ENCODE measurements at regions not wholly inside any gene's neighbourhood (a gene's known extent, or its start where the extent isn't known, plus 50 kb on each side); places are given as distances from the start of the nearest gene placed in this dataset.

DNA sequence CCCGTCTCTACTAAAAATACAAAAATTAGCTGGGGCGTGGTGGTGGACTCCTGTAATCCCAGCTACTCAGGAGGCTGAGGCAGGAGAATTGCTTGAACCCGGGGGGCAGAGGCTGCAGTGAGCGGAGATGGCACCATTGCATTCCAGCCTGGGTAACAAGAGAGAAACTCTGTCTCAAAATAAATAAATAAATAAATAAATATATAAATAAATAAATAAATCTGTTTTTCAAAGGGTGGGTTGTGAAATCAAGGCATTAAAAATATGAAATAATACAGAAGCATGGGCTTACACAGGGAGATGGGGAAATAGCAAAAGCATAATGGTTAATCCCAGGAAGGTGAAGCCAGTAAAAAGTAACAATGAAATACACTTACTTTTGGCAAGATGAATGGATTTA, 93.9 kb downstream of the LYZL2 start:
- ATAC-seq: no peak
- POLR2A ChIA-PET: no interaction called here

DNA sequence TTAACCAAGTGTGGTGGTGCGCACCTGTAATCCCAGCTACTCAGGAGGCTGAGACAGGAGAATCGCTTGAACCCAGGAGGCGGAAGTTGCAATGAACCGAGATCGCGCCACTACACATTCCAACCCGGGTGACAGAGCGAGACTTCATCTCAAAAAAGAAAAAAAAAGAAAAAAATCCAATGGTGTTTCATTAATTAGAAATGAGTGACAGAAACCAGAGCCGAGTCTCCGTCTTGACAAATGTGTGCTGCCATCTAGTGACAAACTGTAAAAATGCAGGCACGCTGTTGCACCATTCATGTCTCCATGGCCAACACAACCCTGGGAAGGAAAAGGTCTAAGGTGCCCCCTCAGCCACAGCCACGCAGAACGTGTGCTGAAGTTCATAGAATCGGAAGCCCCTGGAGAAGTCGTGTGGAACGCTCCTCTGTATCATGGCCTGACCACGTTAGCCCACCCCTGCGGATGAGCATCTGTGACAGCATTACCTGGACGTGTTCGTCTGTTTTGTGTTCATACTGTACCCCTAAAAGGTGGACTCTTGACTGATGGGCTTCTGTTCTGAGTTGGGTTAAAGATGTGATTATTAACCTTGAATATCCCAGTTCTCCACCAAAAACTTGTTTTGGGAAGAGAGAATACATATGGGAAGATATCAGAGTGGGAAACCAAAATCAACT, 94.9 kb downstream of the LYZL2 start:
- ATAC-seq (peak; percentile 90), DNase-seq (ENCODE audit: low read depth, low spot score) (peak; percentile 64)
- Histone ChIP-seq H2AFZ (ENCODE audit: low read depth, low read length, poor library complexity, severe bottlenecking) (peak overlapping the region; percentile 96), H3K27me3 (ENCODE audit: insufficient read depth, low read length) (no peaks in the 10 kb centered on the region), H3K9me2 (ENCODE audit: insufficient read depth) (no peaks in the 10 kb centered on the region), H3K36me3 (ENCODE audit: control insufficient read depth in 1 of 2, insufficient read depth in 2 of 2, low read length in 2 of 2) (no peaks in the 10 kb centered on the region), H3K4me3 (replicated peaks in 1 of 2; ENCODE audit: low read depth in 1 of 2, low read length in 2 of 2) (no peak overlapping the region), H3K9me3 (ENCODE audit: control insufficient read depth in 1 of 2, insufficient read depth in 1 of 2, low read depth in 1 of 2, low read length in 2 of 2) (no peaks in the 10 kb centered on the region), H4K20me1 (ENCODE audit: insufficient read depth) (no peaks in the 10 kb centered on the region), H3K9ac (ENCODE audit: low read length) (no peak overlapping the region), H3K79me2 (ENCODE audit: insufficient read depth, low read length) (no peaks in the 10 kb centered on the region), H3K4me1 (ENCODE audit: control insufficient read depth in 1 of 2, insufficient read depth in 2 of 2, low read length in 2 of 2) (peaks cover 0 to 14% of the 10 kb centered on the region in 2 experiments; a peak in 2 of 4 replicates), H3K27ac (ENCODE audit: low read depth, low read length) (no peak overlapping the region), H3K4me2 (ENCODE audit: low read length) (peak overlapping the region; percentile 26; the same call in 1 of the 2 replicates)
- intact Hi-C loops (cut with micrococcal nuclease): loop anchor here (1.0 to 5.0 kb wide), 3 partner anchors 120 to 174 kb away; no protein-coding TSS in a partner anchor
- POLR2A ChIA-PET: interaction anchor here (1.3 kb wide), 1 partner anchor 101 kb away, joined by 3 read pairs; the partner anchor contains the start of gene MAP3K8
- RAD21 ChIA-PET (ENCODE audit: low non-redundant PET in 1 of 2, low total read pairs in 2 of 2, uncharacterized antibody in 2 of 2, unreplicated experiment in 2 of 2): no interaction called here
- TF ChIP-seq RAD21 (IDR thresholded peaks at IDR 0.05; ENCODE audit: low read depth) (peak; percentile 91), FOSL1 (IDR thresholded peaks at IDR 0.05; ENCODE audit: low read depth) (no peak), ELF1 (IDR thresholded peaks at IDR 0.05; ENCODE audit: borderline replicate concordance, low read depth) (no peak), JUND (IDR thresholded peaks at IDR 0.05) (no peak), EZH2 (IDR thresholded peaks at IDR 0.05) (no peak), EZH2phosphoT487 (IDR thresholded peaks at IDR 0.05; ENCODE audit: borderline replicate concordance) (no peak), CEBPB (IDR thresholded peaks at IDR 0.05; ENCODE audit: low read depth) (0 out of 2 replicates have a peak, but pooled peaks have one; percentile 37), POLR2A (IDR thresholded peaks at IDR 0.05; ENCODE audit: borderline replicate concordance, extremely low read depth, insufficient read depth, insufficient read length) (no peak)
- TF ChIP-seq, protein P1, sequence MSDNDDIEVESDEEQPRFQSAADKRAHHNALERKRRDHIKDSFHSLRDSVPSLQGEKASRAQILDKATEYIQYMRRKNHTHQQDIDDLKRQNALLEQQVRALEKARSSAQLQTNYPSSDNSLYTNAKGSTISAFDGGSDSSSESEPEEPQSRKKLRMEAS (IDR thresholded peaks at IDR 0.05): no peak
- TF ChIP-seq, protein P2, sequence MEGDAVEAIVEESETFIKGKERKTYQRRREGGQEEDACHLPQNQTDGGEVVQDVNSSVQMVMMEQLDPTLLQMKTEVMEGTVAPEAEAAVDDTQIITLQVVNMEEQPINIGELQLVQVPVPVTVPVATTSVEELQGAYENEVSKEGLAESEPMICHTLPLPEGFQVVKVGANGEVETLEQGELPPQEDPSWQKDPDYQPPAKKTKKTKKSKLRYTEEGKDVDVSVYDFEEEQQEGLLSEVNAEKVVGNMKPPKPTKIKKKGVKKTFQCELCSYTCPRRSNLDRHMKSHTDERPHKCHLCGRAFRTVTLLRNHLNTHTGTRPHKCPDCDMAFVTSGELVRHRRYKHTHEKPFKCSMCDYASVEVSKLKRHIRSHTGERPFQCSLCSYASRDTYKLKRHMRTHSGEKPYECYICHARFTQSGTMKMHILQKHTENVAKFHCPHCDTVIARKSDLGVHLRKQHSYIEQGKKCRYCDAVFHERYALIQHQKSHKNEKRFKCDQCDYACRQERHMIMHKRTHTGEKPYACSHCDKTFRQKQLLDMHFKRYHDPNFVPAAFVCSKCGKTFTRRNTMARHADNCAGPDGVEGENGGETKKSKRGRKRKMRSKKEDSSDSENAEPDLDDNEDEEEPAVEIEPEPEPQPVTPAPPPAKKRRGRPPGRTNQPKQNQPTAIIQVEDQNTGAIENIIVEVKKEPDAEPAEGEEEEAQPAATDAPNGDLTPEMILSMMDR (IDR thresholded peaks at IDR 0.05 in 2 of 3, conservative IDR thresholded peaks at IDR 0.05 in 1 of 3; ENCODE audit: borderline replicate concordance in 1 of 3, insufficient read depth in 1 of 3, low read depth in 2 of 3, low read length in 2 of 3): peak; percentile 73 to 85 (median 75)
- CTCF ChIA-PET: interaction anchor here (0.6 kb wide), 1 partner anchor 142 kb away, joined by 3 read pairs; no protein-coding TSS in a partner anchor
- no TSS peak for BruUV-seq (replicated peaks)

More for the DNA sequence above, 93.9 kb downstream of the LYZL2 start:
- Histone ChIP-seq H3K9me2 (ENCODE audit: insufficient read depth) (no peaks in the 10 kb centered on the region), H3K4me1 (ENCODE audit: control insufficient read depth in 1 of 2, insufficient read depth in 2 of 2, low read length in 2 of 2) (peaks cover 0 to 14% of the 10 kb centered on the region in 2 experiments; a peak in 2 of 4 replicates), H3K27me3 (ENCODE audit: insufficient read depth, low read length) (no peaks in the 10 kb centered on the region), H3K36me3 (ENCODE audit: control insufficient read depth in 1 of 2, insufficient read depth in 2 of 2, low read length in 2 of 2) (no peaks in the 10 kb centered on the region), H3K79me2 (ENCODE audit: insufficient read depth, low read length) (no peaks in the 10 kb centered on the region), H3K27ac (ENCODE audit: low read depth, low read length) (no peak overlapping the region), H4K20me1 (ENCODE audit: insufficient read depth) (no peaks in the 10 kb centered on the region), H2AFZ (ENCODE audit: low read depth, low read length, poor library complexity, severe bottlenecking) (no peak overlapping the region), H3K4me2 (ENCODE audit: low read length) (no peak overlapping the region), H3K9me3 (ENCODE audit: control insufficient read depth in 1 of 2, insufficient read depth in 1 of 2, low read depth in 1 of 2, low read length in 2 of 2) (no peaks in the 10 kb centered on the region), H3K4me3 (replicated peaks in 1 of 2; ENCODE audit: low read depth in 1 of 2, low read length in 2 of 2) (no peak overlapping the region), H3K9ac (ENCODE audit: low read length) (no peak overlapping the region)
- intact Hi-C loops (cut with micrococcal nuclease): no loop called here
- no peak for DNase-seq (ENCODE audit: low read depth, low spot score)
- ChIA-PET RAD21 (ENCODE audit: low non-redundant PET in 1 of 2, low total read pairs in 2 of 2, uncharacterized antibody in 2 of 2, unreplicated experiment in 2 of 2) (no interaction called here), CTCF (interaction anchor here (0.6 to 1.9 kb wide), 4 partner anchors 10 to 143 kb away, joined by 3 to 5 read pairs (median 4); no protein-coding TSS in a partner anchor)
- TF ChIP-seq, protein P3, sequence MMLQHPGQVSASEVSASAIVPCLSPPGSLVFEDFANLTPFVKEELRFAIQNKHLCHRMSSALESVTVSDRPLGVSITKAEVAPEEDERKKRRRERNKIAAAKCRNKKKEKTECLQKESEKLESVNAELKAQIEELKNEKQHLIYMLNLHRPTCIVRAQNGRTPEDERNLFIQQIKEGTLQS (IDR thresholded peaks at IDR 0.05): no peak
- no peak for TF ChIP-seq FOSL1 (IDR thresholded peaks at IDR 0.05; ENCODE audit: low read depth)
- no peak for TF ChIP-seq SIN3A (IDR thresholded peaks at IDR 0.05; ENCODE audit: low read depth)
- no peak for TF ChIP-seq EZH2 (IDR thresholded peaks at IDR 0.05)
- no peak for TF ChIP-seq EZH2phosphoT487 (IDR thresholded peaks at IDR 0.05; ENCODE audit: borderline replicate concordance)
- TF ChIP-seq SP1 (IDR thresholded peaks at IDR 0.05; ENCODE audit: low read depth): no peak
- no TSS peak for BruUV-seq (replicated peaks)
